HCT116 (cell line): ENCODE measurements at regions not wholly inside any gene's neighbourhood (a gene's known extent, or its start where the extent isn't known, plus 50 kb on each side); places are given as distances from the start of the nearest gene placed in this dataset.

Experiments used
- CBX3 ChIP-seq: IDR thresholded peaks from 2 replicates; pipeline ENCODE4 v1.6.1; 2012; ENCODE audit warnings: low read depth
- CTCF ChIP-seq, 3 experiments: fragments of 200-600 bp in 1 of 3; sonication (generic) in 1 of 3; IDR thresholded peaks in 2 of 3; conservative IDR thresholded peaks in 1 of 3; 2 replicates each; pipeline ENCODE4 v1.5.1; 2012 to 2017; ENCODE audit warnings: low read depth in 2 of 3, low read length in 2 of 3, antibody characterized with exemption in 1 of 3, borderline replicate concordance in 1 of 3, control low read depth in 1 of 3, mild to moderate bottlenecking in 1 of 3, mixed read lengths in 1 of 3, mixed run types in 1 of 3, moderate library complexity in 1 of 3; ENCODE audit not compliant: insufficient read depth in 1 of 3
- POLR2A ChIP-seq: IDR thresholded peaks from 2 replicates; pipeline ENCODE4 v1.7.0; 2011; ENCODE audit warnings: borderline replicate concordance; ENCODE audit not compliant: insufficient read depth, insufficient read length; ENCODE audit errors: extremely low read depth
- POLR2AphosphoS5 ChIP-seq: IDR thresholded peaks from 2 replicates; pipeline ENCODE4 v1.6.1; 2011; ENCODE audit warnings: mild to moderate bottlenecking, low read depth, low read length, moderate library complexity
- RAD21 ChIP-seq: IDR thresholded peaks from 2 replicates; pipeline ENCODE4 v1.6.1; 2012; ENCODE audit warnings: low read depth, mild to moderate bottlenecking
- SIN3A ChIP-seq: IDR thresholded peaks from 2 replicates; pipeline ENCODE4 v1.6.1; 2012; ENCODE audit warnings: low read depth
- SP1 ChIP-seq: IDR thresholded peaks from 2 replicates; pipeline ENCODE4 v1.6.1; 2012; ENCODE audit warnings: low read depth

- TF ChIP-seq POLR2A (no peak), SIN3A (no peak), CTCF (IDR thresholded peaks at IDR 0.05 in 2 of 3, conservative IDR thresholded peaks at IDR 0.05 in 1 of 3; ENCODE audit: borderline replicate concordance in 1 of 3, insufficient read depth in 1 of 3, low read depth in 2 of 3, low read length in 2 of 3) (no peak), SP1 (no peak), CBX3 (no peak), RAD21 (no peak), POLR2AphosphoS5 (no peak)
These were observed 108.6 kb downstream of the TRIM29 start for GRCh38 chr11:120029321-120029720.
